Bronchial epithelial cell (primary cell): ENCODE measurements at regions not wholly inside any gene's neighbourhood (a gene's known extent, or its start where the extent isn't known, plus 50 kb on each side); places are given as distances from the start of the nearest gene placed in this dataset.

ENCODE experiments used
- DNase-seq: peaks from one replicate; pipeline ENCODE4 v3.0.0-alpha.2; 2010; ENCODE audit warnings: low read depth
- FAIRE-seq: peaks from 2 replicates; lab custom pipeline; 2011; peaks lifted over from hg19 to GRCh38; lab: Jason Lieb, UNC
- H3K27me3 ChIP-seq: 2 replicates; pipeline ENCODE4 v1.5.1; 2011; ENCODE audit warnings: low read length; ENCODE audit not compliant: control insufficient read depth, insufficient read depth
- H3K36me3 ChIP-seq: 2 replicates; pipeline ENCODE4 v1.5.1; 2011; ENCODE audit warnings: low read length; ENCODE audit not compliant: control insufficient read depth, insufficient read depth
- H3K4me3 ChIP-seq: 2 replicates; pipeline ENCODE4 v1.5.1; 2011; ENCODE audit warnings: mild to moderate bottlenecking, low read depth, low read length, control low read depth
- CTCF ChIP-seq: IDR thresholded peaks from 2 replicates; pipeline ENCODE4 v1.5.1; 2011; ENCODE audit warnings: mild to moderate bottlenecking, moderate library complexity, low read length, control low read depth, inconsistent platforms; ENCODE audit not compliant: insufficient read depth, severe bottlenecking

GRCh38 chr7:12796397-12797127 is 109.1 kb downstream of the ARL4A start:
- TF ChIP-seq CTCF = no peak
- no peaks in the 10 kb centered on the region for H3K27me3 ChIP-seq
- no peak overlapping the region for H3K4me3 ChIP-seq
- H3K36me3 ChIP-seq = no peaks in the 10 kb centered on the region
- FAIRE-seq (no peak), DNase-seq (no peak)

- no peak for TF ChIP-seq CTCF
- DNase-seq (no peak), FAIRE-seq (no peak)
- no peak overlapping the region for H3K4me3 ChIP-seq
- H3K36me3 ChIP-seq = no peaks in the 10 kb centered on the region
- H3K27me3 ChIP-seq = no peaks in the 10 kb centered on the region
These were observed 113.1 kb downstream of the ARL4A start for GRCh38 chr7:12800486-12800885.

GRCh38 chr7:12801107-12801506 is 113.7 kb downstream of the ARL4A start:
- Histone ChIP-seq H3K4me3 (no peak overlapping the region), H3K27me3 (no peaks in the 10 kb centered on the region), H3K36me3 (no peaks in the 10 kb centered on the region)
- DNase-seq (peak; percentile 55), FAIRE-seq (no peak)
- TF ChIP-seq CTCF = no peak

GRCh38 chr7:12802070-12802469 is 114.6 kb downstream of the ARL4A start:
- DNase-seq = peak; percentile 78
- FAIRE-seq = peak; percentile 18
- Histone ChIP-seq H3K4me3 (no peak overlapping the region), H3K27me3 (no peaks in the 10 kb centered on the region), H3K36me3 (no peaks in the 10 kb centered on the region)
- no peak for TF ChIP-seq CTCF

- no peak overlapping the region for H3K4me3 ChIP-seq
- TF ChIP-seq CTCF = no peak
- FAIRE-seq (no peak), DNase-seq (no peak)
- H3K36me3 ChIP-seq = no peaks in the 10 kb centered on the region
- H3K27me3 ChIP-seq = no peaks in the 10 kb centered on the region
These were observed 116.1 kb downstream of the ARL4A start for GRCh38 chr7:12803542-12803941.

GRCh38 chr7:12805518-12805928 is 118.1 kb downstream of the ARL4A start:
- H3K36me3 ChIP-seq = no peaks in the 10 kb centered on the region
- TF ChIP-seq CTCF = no peak
- FAIRE-seq (no peak), DNase-seq (peak; percentile 69)
- no peaks in the 10 kb centered on the region for H3K27me3 ChIP-seq
- H3K4me3 ChIP-seq = no peak overlapping the region
